WTC11 (cell line): ENCODE measurements at regions not wholly inside any gene's neighbourhood (a gene's known extent, or its start where the extent isn't known, plus 50 kb on each side); places are given as distances from the start of the nearest gene placed in this dataset.

Source experiments
- ATAC-seq: fragments of 200-7000 bp; cut with Tn5 transposase; 2 replicates; pipeline ENCODE4 v1.10.0; 2021; ENCODE audit warnings: mild to moderate bottlenecking, moderate library complexity
- CTCF ChIA-PET: fragments of 300-600 bp; sonication (Branson Sonifier 250); formaldehyde crosslinking; loops from one replicate; lab custom pipeline; 2021; ENCODE audit warnings: antibody characterized with exemption; lab: Charles Lee
- POLR2A ChIA-PET: fragments of 350-600 bp; sonication (Branson Sonifier 250); formaldehyde crosslinking; loops from one replicate; lab custom pipeline; 2021; ENCODE audit warnings: antibody characterized with exemption; lab: Charles Lee
- DNase-seq: peaks from one replicate; pipeline ENCODE4 v3.0.0; 2021; ENCODE audit warnings: low spot score
- H3K27ac Mint-ChIP-seq: 2 replicates; pipeline ENCODE4 v1.8.0; 2021; ENCODE audit warnings: mixed read lengths
- H3K27me3 Mint-ChIP-seq: 2 replicates; pipeline ENCODE4 v1.8.0; 2021; ENCODE audit warnings: low read depth, mild to moderate bottlenecking, moderate library complexity, mixed read lengths
- H3K36me3 Mint-ChIP-seq: 2 replicates; pipeline ENCODE4 v1.8.0; 2021; ENCODE audit warnings: mixed read lengths
- H3K4me1 Mint-ChIP-seq: 2 replicates; pipeline ENCODE4 v1.8.0; 2022; ENCODE audit warnings: mixed read lengths
- H3K4me3 Mint-ChIP-seq: 2 replicates; pipeline ENCODE4 v1.8.0; 2021; ENCODE audit warnings: mild to moderate bottlenecking, moderate library complexity, mixed read lengths
- H3K9me3 Mint-ChIP-seq: 2 replicates; pipeline ENCODE4 v1.8.0; 2021; ENCODE audit warnings: mixed read lengths
- AFF4 ChIP-seq: sonication (generic); formaldehyde crosslinking; IDR thresholded peaks from 2 replicates; pipeline ENCODE4 v1.8.1; 2023; ENCODE audit warnings: mild to moderate bottlenecking, missing genetic modification reagents, borderline replicate concordance
- CTCF ChIP-seq: fragments of 200-600 bp; IDR thresholded peaks from 2 replicates; pipeline ENCODE4 v1.8.0; 2022; ENCODE audit warnings: antibody characterized with exemption
- FOXP1 ChIP-seq: sonication (generic); formaldehyde crosslinking; IDR thresholded peaks from 2 replicates; pipeline ENCODE4 v1.8.0; 2022; ENCODE audit warnings: missing genetic modification reagents, mild to moderate bottlenecking, moderate library complexity, borderline replicate concordance
- GTF2I ChIP-seq: fragments of 250-450 bp; sonication (Bioruptor Pico); conservative IDR thresholded peaks from 2 replicates; pipeline ENCODE4 v1.4.0; 2021; ENCODE audit warnings: mild to moderate bottlenecking
- HMGXB4 ChIP-seq: sonication (generic); formaldehyde crosslinking; IDR thresholded peaks from 2 replicates; pipeline ENCODE4 v1.8.1; 2023; ENCODE audit warnings: mild to moderate bottlenecking, moderate library complexity, missing genetic modification reagents
- NFATC4 ChIP-seq: fragments of 250-450 bp; sonication (Bioruptor Pico); IDR thresholded peaks from 2 replicates; pipeline ENCODE4 v1.9.0; 2021; ENCODE audit warnings: mild to moderate bottlenecking
- OVOL2 ChIP-seq: fragments of 250-450 bp; sonication (Bioruptor Pico); IDR thresholded peaks from 2 replicates; pipeline ENCODE4 v1.9.0; 2021; ENCODE audit warnings: mild to moderate bottlenecking, borderline replicate concordance
- STAT6 ChIP-seq: sonication (generic); formaldehyde crosslinking; conservative IDR thresholded peaks from 2 replicates; pipeline ENCODE4 v1.8.1; 2023; ENCODE audit warnings: mild to moderate bottlenecking, low read depth, missing genetic modification reagents, moderate library complexity
- ZBTB43 ChIP-seq: sonication (generic); formaldehyde crosslinking; IDR thresholded peaks from 2 replicates; pipeline ENCODE4 v1.8.1; 2023; ENCODE audit warnings: mild to moderate bottlenecking, missing genetic modification reagents
- ZNF219 ChIP-seq: sonication (generic); formaldehyde crosslinking; IDR thresholded peaks from 2 replicates; pipeline ENCODE4 v1.8.0; 2023; ENCODE audit warnings: missing genetic modification reagents, mild to moderate bottlenecking, borderline replicate concordance
- ZNF317 ChIP-seq: sonication (generic); formaldehyde crosslinking; IDR thresholded peaks from 2 replicates; pipeline ENCODE4 v1.8.1; 2023; ENCODE audit warnings: low read depth, mild to moderate bottlenecking, moderate library complexity, missing genetic modification reagents, borderline replicate concordance
- ZNF423 ChIP-seq: fragments of 250-450 bp; sonication (Bioruptor Pico); IDR thresholded peaks from 2 replicates; pipeline ENCODE4 v2.1.2; 2022; ENCODE audit warnings: mild to moderate bottlenecking, moderate library complexity

GRCh38 chr16:5526826-5527225, 429.2 kb upstream of the EEF2KMT start:
- POLR2A ChIA-PET: no interaction called here
- TF ChIP-seq CTCF (no peak), HMGXB4 (CRISPR knock-in tag) (no peak), FOXP1 (CRISPR knock-in tag) (no peak), ZNF219 (no peak), OVOL2 (CRISPR knock-in tag) (no peak), AFF4 (CRISPR knock-in tag) (no peak), ZNF317 (CRISPR knock-in tag) (no peak), STAT6 (CRISPR knock-in tag) (no peak), NFATC4 (CRISPR knock-in tag) (no peak), ZBTB43 (CRISPR knock-in tag) (no peak)
- DNase-seq (no peak), ATAC-seq (no peak)
- no peaks in the 10 kb centered on the region for H3K4me1 Mint-ChIP-seq
- CTCF ChIA-PET: no interaction called here
- peaks cover 10% of the 10 kb centered on the region for H3K27me3 Mint-ChIP-seq
- no peak overlapping the region for H3K4me3 Mint-ChIP-seq
- H3K27ac Mint-ChIP-seq: no peak overlapping the region
- H3K9me3 Mint-ChIP-seq: peaks cover 77% of the 10 kb centered on the region
- H3K36me3 Mint-ChIP-seq: peaks cover 57% of the 10 kb centered on the region

GRCh38 chr16:5523829-5524228, 426.2 kb upstream of the EEF2KMT start:
- Mint-ChIP-seq H3K9me3 (peaks cover 85% of the 10 kb centered on the region), H3K27me3 (peaks cover 8% of the 10 kb centered on the region), H3K36me3 (peaks cover 61% of the 10 kb centered on the region), H3K4me3 (no peak overlapping the region), H3K4me1 (no peaks in the 10 kb centered on the region), H3K27ac (no peak overlapping the region)
- DNase-seq (no peak), ATAC-seq (no peak)
- ChIA-PET CTCF (no interaction called here), POLR2A (no interaction called here)
- TF ChIP-seq GTF2I (CRISPR knock-in tag) (no peak), ZNF423 (CRISPR knock-in tag) (no peak)
